Dermis blood vessel endothelial cell (primary cell): ENCODE measurements at regions not wholly inside any gene's neighbourhood (a gene's known extent, or its start where the extent isn't known, plus 50 kb on each side); places are given as distances from the start of the nearest gene placed in this dataset.
"Not testable (repeated sequence)": the region's sequence is repeated elsewhere in the genome, so short reads cannot be mapped to it uniquely, and the experiment has no call there.

Experiments
- DNase-seq: peaks from one replicate; pipeline ENCODE4 v3.0.0; 2010

- no peak for DNase-seq
Observed at GRCh38 chr15:63434576-63435186, 53.0 kb upstream of the CA12 start.

GRCh38 chr15:63435204-63435820 is 53.7 kb upstream of the CA12 start:
- DNase-seq, result no peak

GRCh38 chr15:63436341-63436740 is 54.7 kb upstream of the CA12 start:
- no peak for DNase-seq

- DNase-seq, result peak; percentile 83
Observed at GRCh38 chr15:63436872-63437375, 55.3 kb upstream of the CA12 start.

- peak; percentile 17 for DNase-seq
Observed at GRCh38 chr15:63439536-63440264, 58.1 kb upstream of the CA12 start.

- DNase-seq, result no peak
Observed at GRCh38 chr15:63440265-63440648, 58.6 kb upstream of the CA12 start.

- no peak for DNase-seq
Observed at GRCh38 chr15:63440756-63441155, 59.1 kb upstream of the CA12 start.

- DNase-seq, result peak; percentile 28
Observed at GRCh38 chr15:63441266-63441665, 59.6 kb upstream of the CA12 start.

- DNase-seq, result no peak
Observed at GRCh38 chr15:63442080-63442479, 60.4 kb upstream of the CA12 start.

GRCh38 chr15:63444611-63445010 is 59.8 kb upstream of the USP3 start:
- no peak for DNase-seq

- no peak for DNase-seq
Observed at GRCh38 chr15:63446255-63446654, 58.1 kb upstream of the USP3 start.

- no peak for DNase-seq
Observed at GRCh38 chr15:63447017-63447676, 57.2 kb upstream of the USP3 start.

- DNase-seq, result no peak
Observed at GRCh38 chr15:63448266-63448665, 56.1 kb upstream of the USP3 start.

- DNase-seq, result not testable (repeated sequence)
Observed at GRCh38 chr15:63448872-63449555, 55.4 kb upstream of the USP3 start.

- DNase-seq, result no peak
Observed at GRCh38 chr15:63449731-63450130, 54.7 kb upstream of the USP3 start.

- no peak for DNase-seq
Observed at GRCh38 chr15:63450884-63451225, 53.5 kb upstream of the USP3 start.

- no peak for DNase-seq
Observed at GRCh38 chr15:63451671-63452315, 52.6 kb upstream of the USP3 start.

GRCh38 chr15:63452552-63453136 is 51.7 kb upstream of the USP3 start:
- no peak for DNase-seq

- DNase-seq, result peak; percentile 51
Observed at GRCh38 chr15:63453186-63453905, 51.0 kb upstream of the USP3 start.

GRCh38 chr15:63454503-63455211 is 49.7 kb upstream of the USP3 start:
- no peak for DNase-seq
